Body of pancreas (tissue), 4 donors: ENCODE measurements at regions not wholly inside any gene's neighbourhood (a gene's known extent, or its start where the extent isn't known, plus 50 kb on each side); places are given as distances from the start of the nearest gene placed in this dataset.

Source experiments
- ATAC-seq: fragments of 150-250 bp; one replicate; pipeline ENCODE4 v1.9.1; 2016
- DNase-seq, 4 donors: peaks; one replicate each; pipeline ENCODE4 v3.0.0-alpha.2; 2019
- H3K27ac ChIP-seq, 4 donors: fragments of 200-600 bp; sonication (generic); 1 replicate in 3 of 4; 2 replicates in 1 of 4; pipeline versions ENCODE4 v1.5.1 to v1.6.1; 2016 to 2019; ENCODE audit warnings: mild to moderate bottlenecking in 1 of 4, mixed read lengths in 1 of 4, moderate library complexity in 1 of 4
- H3K27me3 ChIP-seq, 2 donors: fragments of 200-600 bp; sonication (generic); one replicate each; pipeline ENCODE4 v1.6.0; 2016; ENCODE audit warnings: mild to moderate bottlenecking in 1 of 2
- H3K36me3 ChIP-seq, 2 donors: fragments of 200-600 bp; sonication (generic); replicated peaks in 1 of 2; 2 replicates each; pipeline ENCODE4 v1.5.1; 2016; ENCODE audit warnings: low read depth in 2 of 2; ENCODE audit not compliant: insufficient read depth in 1 of 2
- H3K4me1 ChIP-seq: fragments of 200-600 bp; sonication (generic); one replicate; pipeline ENCODE4 v1.6.0; 2016
- H3K4me3 ChIP-seq, 2 donors: fragments of 200-600 bp; sonication (generic); 1 replicate in 1 of 2; 2 replicates in 1 of 2; pipeline ENCODE4 v1.5.1; 2016 to 2019
- H3K9me3 ChIP-seq, 3 donors: fragments of 200-600 bp; sonication (generic); 1 replicate in 2 of 3; 2 replicates in 1 of 3; pipeline ENCODE4 v1.5.1; 2016
- CTCF ChIP-seq, 7 experiments: fragments of 450-650 bp in 4 of 7; fragments of 200-600 bp in 3 of 7; sonication (generic) in 3 of 7; IDR thresholded peaks; one replicate each; pipeline ENCODE4 v1.5.1; 2016 to 2019; ENCODE audit warnings: antibody characterized with exemption in 7 of 7
- POLR2A ChIP-seq, 3 donors: fragments of 450-650 bp; IDR thresholded peaks; one replicate each; pipeline ENCODE4 v1.6.1; 2016; ENCODE audit warnings: antibody characterized with exemption in 3 of 3, mild to moderate bottlenecking in 2 of 3
- WGBS, 2 donors: methylation state at CpG; one replicate each; pipeline ENCODE4 v1.1.5; 2017; 5-methylcytosine and 5-hydroxymethylcytosine counted together
- intact Hi-C: fragments of 100-400 bp; cut with DNase I; formaldehyde crosslinking; loops from one replicate; pipeline ENCODE4 v1.15.1; 2023

- intact Hi-C loops = no loop called here
- Histone ChIP-seq H3K9me3 (no peaks in the 10 kb centered on the region), H3K27me3 (no peaks in the 10 kb centered on the region), H3K4me3 (no peak overlapping the region), H3K4me1 (no peaks in the 10 kb centered on the region), H3K27ac (no peak overlapping the region), H3K36me3 (no peaks in the 10 kb centered on the region)
- TF ChIP-seq POLR2A (IDR thresholded peaks at IDR 0.05) (no peak), CTCF (IDR thresholded peaks at IDR 0.05) (no peak)
- DNase-seq = no peak
- WGBS, 2 donors = 87 to 88% methylated on average over 3 of the region's 3 CpGs
- ATAC-seq = no peak
Measured at GRCh38 chr17:71709271-71709890, 411.4 kb upstream of the SOX9 start.

- Histone ChIP-seq H3K4me3 (no peak overlapping the region), H3K27me3 (no peaks in the 10 kb centered on the region), H3K36me3 (no peaks in the 10 kb centered on the region), H3K9me3 (no peaks in the 10 kb centered on the region), H3K4me1 (no peaks in the 10 kb centered on the region), H3K27ac (no peak overlapping the region)
- intact Hi-C loops = no loop called here
- ATAC-seq (no peak), DNase-seq (no peak)
- 82 to 86% methylated on average over 4 of the region's 4 CpGs for WGBS, 2 donors
- no peak for TF ChIP-seq POLR2A (IDR thresholded peaks at IDR 0.05)
- no peak for TF ChIP-seq CTCF (IDR thresholded peaks at IDR 0.05)
Measured at GRCh38 chr17:71709946-71710345, 410.9 kb upstream of the SOX9 start.

GRCh38 chr17:71710816-71711215 is 410.0 kb upstream of the SOX9 start:
- TF ChIP-seq POLR2A (IDR thresholded peaks at IDR 0.05) (no peak), CTCF (IDR thresholded peaks at IDR 0.05) (no peak)
- Histone ChIP-seq H3K9me3 (no peaks in the 10 kb centered on the region), H3K4me3 (no peak overlapping the region), H3K27ac (no peak overlapping the region), H3K36me3 (no peaks in the 10 kb centered on the region), H3K4me1 (no peaks in the 10 kb centered on the region), H3K27me3 (no peaks in the 10 kb centered on the region)
- WGBS, 2 donors = 60 to 64% methylated on average over 1 of the region's 1 CpG
- intact Hi-C loops = no loop called here
- ATAC-seq (no peak), DNase-seq (no peak)

GRCh38 chr17:71713846-71714245 is 407.0 kb upstream of the SOX9 start:
- WGBS, 2 donors = 52 to 64% methylated on average over 3 of the region's 3 CpGs
- Histone ChIP-seq H3K4me1 (no peaks in the 10 kb centered on the region), H3K9me3 (no peaks in the 10 kb centered on the region), H3K27ac (no peak overlapping the region), H3K36me3 (no peaks in the 10 kb centered on the region), H3K4me3 (no peak overlapping the region), H3K27me3 (no peaks in the 10 kb centered on the region)
- DNase-seq = no peak
- no peak for ATAC-seq
- TF ChIP-seq CTCF (IDR thresholded peaks at IDR 0.05) (no peak), POLR2A (IDR thresholded peaks at IDR 0.05) (no peak)
- intact Hi-C loops = no loop called here

- DNase-seq (no peak), ATAC-seq (no peak)
- H3K9me3 ChIP-seq = no peaks in the 10 kb centered on the region
- H3K36me3 ChIP-seq = no peaks in the 10 kb centered on the region
- H3K27me3 ChIP-seq = no peaks in the 10 kb centered on the region
- H3K4me1 ChIP-seq = no peaks in the 10 kb centered on the region
- WGBS, 2 donors = 88 to 94% methylated on average over 2 of the region's 2 CpGs
- TF ChIP-seq CTCF (IDR thresholded peaks at IDR 0.05) (no peak), POLR2A (IDR thresholded peaks at IDR 0.05) (no peak)
- no peak overlapping the region for H3K27ac ChIP-seq
- intact Hi-C loops = no loop called here
- H3K4me3 ChIP-seq = no peak overlapping the region
Measured at GRCh38 chr17:71724339-71724738, 396.5 kb upstream of the SOX9 start.
